ENCODE measurements at regions not wholly inside any gene's neighbourhood (a gene's known extent, or its start where the extent isn't known, plus 50 kb on each side); places are given as distances from the start of the nearest gene placed in this dataset.

- no peak for TF ChIP-seq CTCF (IDR thresholded peaks at IDR 0.05)
- TF ChIP-seq POLR2A (IDR thresholded peaks at IDR 0.05): no peak
Observed at GRCh38 chr3:72174040-72174439, 389.1 kb upstream of the PROK2 start.
